ENCODE measurements at regions not wholly inside any gene's neighbourhood (a gene's known extent, or its start where the extent isn't known, plus 50 kb on each side); places are given as distances from the start of the nearest gene placed in this dataset.

DNA sequence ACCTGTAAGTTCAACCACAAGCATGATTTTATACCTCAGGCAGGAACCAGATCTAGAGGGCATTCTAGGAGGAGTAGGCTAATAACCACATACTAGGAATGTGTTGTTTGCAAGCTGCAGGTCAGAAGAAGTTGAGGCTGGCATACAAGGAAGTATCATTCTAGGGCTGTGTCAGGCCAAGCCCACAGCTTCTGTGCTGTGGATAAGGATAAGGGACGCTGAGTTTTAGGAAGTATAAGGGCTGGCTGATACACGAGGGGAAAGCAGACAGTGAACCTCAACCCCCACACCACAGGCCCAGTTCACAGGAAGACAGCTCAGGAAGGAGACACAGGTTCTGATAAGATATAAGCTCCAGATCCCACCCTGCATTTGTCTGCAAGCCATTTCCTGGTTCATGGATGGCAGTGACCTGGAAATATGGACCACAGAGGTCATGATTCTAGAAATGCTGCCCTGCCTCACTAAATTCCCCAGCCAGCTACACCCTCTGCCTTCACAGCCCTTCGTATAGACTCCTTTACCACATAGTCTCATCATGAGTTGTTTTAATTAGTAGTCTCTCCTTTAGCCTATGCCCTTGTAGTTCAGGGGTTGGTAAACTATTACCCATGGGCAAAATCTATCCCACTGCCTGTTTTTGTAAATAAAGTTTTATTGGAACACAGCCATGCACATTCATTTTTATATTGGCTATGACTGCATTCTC, 260.7 kb downstream of the OPA1 start:
- TF ChIP-seq, protein P1, sequence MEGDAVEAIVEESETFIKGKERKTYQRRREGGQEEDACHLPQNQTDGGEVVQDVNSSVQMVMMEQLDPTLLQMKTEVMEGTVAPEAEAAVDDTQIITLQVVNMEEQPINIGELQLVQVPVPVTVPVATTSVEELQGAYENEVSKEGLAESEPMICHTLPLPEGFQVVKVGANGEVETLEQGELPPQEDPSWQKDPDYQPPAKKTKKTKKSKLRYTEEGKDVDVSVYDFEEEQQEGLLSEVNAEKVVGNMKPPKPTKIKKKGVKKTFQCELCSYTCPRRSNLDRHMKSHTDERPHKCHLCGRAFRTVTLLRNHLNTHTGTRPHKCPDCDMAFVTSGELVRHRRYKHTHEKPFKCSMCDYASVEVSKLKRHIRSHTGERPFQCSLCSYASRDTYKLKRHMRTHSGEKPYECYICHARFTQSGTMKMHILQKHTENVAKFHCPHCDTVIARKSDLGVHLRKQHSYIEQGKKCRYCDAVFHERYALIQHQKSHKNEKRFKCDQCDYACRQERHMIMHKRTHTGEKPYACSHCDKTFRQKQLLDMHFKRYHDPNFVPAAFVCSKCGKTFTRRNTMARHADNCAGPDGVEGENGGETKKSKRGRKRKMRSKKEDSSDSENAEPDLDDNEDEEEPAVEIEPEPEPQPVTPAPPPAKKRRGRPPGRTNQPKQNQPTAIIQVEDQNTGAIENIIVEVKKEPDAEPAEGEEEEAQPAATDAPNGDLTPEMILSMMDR (IDR thresholded peaks at IDR 0.05) = no peak
- TF ChIP-seq POLR2A (IDR thresholded peaks at IDR 0.05) (no peak), POLR2AphosphoS5 (IDR thresholded peaks at IDR 0.05) (peak in 2 of 3 donors; percentile 52 to 57), EP300 (IDR thresholded peaks at IDR 0.05) (no peak)

Measured in stomach (tissue), 4 donors.